NCI-H748 (cell line): ENCODE measurements at regions not wholly inside any gene's neighbourhood (a gene's known extent, or its start where the extent isn't known, plus 50 kb on each side); places are given as distances from the start of the nearest gene placed in this dataset.
A peak's percentile ranks its signal among the peaks of the same experiment; 100 is the strongest.

Experiments used
- DNase-seq: peaks from one replicate; lab custom pipeline; 2025; ENCODE audit not compliant: unreplicated experiment; lab: John Stamatoyannopoulos, UW

DNA sequence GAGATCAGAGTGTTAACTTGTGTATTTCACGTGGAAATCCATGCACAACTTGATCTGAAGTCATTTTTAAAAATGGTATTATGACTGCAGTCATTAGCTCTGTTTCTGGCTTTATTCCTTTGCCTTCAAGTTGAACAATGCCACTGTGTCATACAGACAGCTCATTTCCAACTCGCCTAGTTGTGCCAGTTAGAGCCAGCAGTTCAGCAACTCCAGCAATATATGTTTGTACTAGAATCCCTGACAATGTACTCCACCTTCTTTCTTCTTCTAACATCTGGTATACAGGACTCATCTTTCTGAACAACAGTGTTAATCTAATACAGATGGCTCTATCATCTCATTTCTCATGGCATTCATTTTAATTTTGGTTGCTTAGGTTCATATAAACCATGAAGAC, 418.3 kb upstream of the POU3F2 start:
- peak; percentile 71 for DNase-seq

DNA sequence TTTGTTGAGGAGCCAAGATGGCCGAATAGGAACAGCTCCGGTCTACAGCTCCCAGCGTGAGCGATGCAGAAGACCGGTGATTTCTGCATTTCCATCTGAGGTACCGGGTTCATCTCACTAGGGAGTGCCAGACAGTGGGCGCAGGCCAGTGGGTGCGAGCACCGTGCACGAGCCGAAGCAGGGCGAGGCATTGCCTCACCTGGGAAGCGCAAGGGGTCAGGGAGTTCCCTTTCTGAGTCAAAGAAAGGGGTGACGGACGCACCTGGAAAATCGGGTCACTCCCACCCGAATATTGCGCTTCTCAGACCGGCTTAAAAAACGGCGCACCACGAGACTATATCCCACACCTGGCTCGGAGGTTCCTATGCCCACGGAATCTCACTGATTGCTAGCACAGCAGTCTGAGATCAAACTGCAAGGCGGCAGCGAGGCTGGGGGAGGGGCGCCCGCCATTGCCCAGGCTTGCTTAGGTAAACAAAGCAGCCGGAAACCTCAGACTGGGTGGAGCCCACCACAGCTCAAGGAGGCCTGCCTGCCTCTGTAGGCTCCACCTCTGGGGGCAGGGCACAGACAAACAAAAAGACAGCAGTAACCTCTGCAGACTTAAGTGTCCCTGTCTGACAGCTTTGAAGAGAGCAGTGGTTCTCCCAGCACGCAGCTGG, 417.7 kb upstream of the POU3F2 start:
- peak; percentile 91 for DNase-seq

DNA sequence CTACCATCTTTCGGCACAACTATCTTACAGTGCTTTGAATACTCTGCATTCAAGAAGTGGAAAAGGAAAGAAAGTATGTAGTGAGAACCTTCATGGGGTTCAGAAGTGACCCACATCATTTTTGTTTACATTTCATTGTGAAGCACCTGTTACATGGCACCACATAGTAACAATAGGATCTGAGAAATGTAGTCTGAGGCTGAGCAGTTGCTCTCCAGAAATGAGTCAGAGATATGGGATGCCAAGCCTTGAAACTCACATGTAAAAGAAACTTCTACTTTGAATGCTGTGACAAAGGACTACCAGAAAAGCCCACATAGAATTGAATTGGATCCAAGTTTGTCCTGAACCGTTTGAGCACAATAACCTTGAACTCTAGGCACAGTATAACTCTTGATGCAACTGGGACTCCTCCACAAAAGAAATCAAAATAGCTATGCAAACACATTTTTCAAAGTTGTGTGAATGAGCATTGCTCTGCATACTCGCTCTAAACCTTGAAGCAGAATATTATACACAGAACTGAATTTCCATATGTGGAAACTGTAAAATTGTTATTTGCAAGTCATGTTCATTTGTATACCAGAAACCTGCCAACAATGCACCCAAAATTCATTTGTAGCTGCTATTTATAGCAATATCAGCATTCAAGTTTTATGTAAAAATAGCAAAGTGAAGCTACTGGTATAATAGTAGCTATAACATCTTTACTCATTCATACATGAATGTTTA, 400.9 kb upstream of the POU3F2 start:
- no peak for DNase-seq

DNA sequence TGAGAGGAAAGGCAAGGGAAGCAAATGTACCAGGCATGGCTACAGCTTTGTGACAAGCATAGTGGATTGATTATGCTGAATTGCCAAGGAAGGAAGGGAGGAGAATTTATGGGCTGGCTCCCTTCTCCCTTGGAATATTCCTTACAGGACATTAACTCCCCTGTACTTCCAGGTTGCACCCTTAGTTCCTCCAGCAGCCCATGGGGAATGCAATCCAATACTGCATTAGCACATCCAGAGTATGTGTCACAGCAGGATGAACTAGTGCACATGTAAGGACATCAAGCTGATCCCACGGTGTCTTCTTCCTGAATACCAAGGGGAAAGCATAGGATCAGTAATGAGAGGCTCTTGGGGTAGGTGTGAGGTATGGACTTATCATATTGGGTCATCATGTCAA, 390.7 kb upstream of the POU3F2 start:
- DNase-seq = no peak

DNA sequence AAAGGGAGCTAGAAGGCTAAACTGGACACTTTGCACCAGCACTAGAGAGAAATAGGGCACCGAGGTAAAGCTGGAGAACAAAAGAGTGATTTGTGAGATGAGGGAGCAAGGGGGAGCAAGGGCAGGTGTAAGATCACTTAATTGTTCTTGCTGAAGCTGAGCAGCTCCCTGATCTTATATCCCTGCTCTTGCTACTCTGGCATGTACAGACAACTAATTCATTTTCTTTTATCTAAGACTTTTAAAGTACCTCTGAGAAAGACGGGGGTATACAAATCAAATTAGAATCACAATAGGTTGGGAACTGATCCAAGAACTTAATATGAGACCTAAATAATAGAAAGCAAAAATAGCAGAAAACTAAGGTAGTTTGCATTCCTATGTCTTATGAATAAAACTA, 381.7 kb upstream of the POU3F2 start:
- peak; percentile 9 for DNase-seq

DNA sequence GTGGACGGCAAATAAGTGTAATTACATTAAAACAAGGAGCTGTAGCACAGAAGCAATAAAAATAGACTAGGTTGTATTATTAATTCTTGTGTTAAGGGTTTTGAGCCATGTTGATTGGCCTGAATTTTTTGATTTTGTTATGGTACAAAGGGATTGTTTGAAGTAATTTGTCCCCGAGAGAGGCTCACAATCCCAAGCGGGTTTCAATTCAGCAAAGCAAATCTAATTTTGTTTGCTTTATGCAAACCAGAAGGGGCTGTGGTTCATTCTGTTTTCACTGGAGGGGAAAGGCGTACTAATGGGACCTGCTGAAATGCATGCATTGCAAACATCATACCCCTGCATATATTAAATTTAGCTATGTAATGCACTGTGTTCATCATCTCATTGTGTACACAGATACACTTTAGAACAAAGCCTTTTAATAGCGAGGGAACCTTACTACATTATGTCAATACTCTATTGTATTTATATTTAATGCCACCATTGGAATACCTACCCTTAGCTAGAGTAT, 379.5 kb upstream of the POU3F2 start:
- peak; percentile 72 for DNase-seq

DNA sequence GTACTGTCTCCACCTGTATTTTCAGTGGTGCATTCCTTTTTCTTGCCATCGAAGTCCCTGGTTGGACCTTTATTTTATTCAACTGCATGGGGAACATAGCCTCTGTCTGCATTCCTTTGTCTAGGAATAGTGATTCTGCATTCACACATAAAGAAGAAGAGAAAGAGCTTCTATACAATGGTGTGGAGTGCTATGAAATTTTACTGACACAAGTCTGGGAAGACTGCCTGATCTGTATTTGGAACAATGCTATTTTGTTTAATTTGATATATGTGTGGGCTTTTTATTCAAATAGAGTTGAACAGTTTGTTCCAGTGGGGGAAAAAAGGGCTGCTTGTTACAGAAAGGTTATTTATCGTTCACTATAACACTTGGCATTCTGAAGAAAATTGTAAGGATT, 375.7 kb upstream of the POU3F2 start:
- DNase-seq = no peak

DNA sequence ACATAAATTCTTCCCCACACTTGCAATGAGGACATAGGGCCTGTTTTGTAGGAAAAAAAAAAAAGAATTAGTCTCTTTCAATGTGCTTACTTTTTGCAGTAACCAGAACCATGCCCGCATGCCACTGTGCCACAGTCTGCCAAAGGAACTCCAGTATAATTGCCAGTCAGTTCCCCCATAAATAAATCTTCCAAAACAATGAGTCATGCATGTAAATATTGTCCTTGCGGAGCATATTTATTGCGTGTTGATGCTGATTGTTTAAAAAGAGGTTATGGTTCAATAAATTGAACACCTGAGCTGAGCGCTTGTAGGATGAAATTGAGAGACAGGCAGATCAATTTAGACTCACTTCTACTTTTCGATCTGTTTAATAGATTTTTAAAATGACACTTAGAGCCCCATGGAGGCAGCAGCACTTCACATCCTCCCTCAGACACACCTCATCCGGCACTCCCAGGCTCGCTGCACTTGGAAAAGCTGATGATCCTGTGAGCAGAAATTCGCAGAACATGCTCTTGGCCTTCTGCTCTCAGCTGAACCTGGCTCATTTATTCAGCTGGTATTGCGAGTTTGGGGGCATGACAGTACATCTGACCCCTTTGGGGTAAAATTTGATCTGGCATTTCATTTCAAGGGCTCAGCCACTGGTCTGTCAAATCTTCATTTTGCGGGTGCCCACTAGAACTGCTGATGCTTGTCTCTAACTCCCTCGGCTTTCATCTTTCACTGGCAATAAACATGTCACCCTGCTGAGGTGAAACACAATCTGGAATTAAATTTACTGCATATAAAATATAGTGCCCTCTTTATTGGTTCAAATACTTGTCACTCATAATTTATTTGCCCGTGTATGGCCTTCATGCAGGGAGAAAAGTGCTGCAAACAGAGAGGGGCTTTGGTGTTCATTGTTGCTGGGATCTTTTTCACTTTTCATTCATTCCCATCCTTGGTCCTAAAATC, 371.1 kb upstream of the POU3F2 start:
- DNase-seq = peak; percentile 86

DNA sequence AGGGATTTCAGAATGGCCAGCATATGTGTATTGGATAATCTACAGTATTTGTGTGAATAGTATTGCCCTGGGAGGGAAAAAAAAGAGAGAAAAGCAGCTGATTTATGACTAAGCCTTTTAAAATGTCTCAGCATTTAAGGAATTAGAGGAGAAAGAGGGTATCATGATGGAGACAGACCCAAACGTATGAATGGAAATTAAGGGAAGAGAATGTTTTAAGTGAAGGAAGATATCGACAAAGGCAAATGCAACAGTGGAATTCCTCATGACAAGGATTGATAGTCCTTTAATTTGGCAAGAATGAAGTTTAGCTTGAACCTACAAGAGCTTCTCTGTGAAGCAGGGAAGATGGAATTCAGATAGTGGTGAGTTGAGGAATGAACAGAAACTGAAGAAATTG, 367.3 kb upstream of the POU3F2 start:
- DNase-seq = no peak

DNA sequence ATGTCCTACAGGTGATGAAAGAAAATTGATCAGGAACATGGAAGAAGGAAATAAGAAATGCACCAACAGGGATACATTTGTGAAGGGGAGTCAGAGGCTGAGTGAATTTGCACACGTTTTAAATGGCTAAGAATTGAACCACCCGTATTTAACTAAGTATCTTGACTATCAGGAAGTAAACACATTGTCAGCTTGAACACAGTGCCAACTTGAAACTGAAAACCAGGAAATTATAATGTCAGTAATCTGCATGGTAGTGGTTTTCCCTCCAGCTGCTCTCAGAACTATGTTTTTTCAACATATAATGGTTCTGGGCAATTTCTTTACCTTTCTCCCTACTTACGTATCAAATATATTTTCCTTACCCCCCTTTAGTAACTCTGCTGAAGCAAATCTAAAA, 366.5 kb upstream of the POU3F2 start:
- DNase-seq = no peak

DNA sequence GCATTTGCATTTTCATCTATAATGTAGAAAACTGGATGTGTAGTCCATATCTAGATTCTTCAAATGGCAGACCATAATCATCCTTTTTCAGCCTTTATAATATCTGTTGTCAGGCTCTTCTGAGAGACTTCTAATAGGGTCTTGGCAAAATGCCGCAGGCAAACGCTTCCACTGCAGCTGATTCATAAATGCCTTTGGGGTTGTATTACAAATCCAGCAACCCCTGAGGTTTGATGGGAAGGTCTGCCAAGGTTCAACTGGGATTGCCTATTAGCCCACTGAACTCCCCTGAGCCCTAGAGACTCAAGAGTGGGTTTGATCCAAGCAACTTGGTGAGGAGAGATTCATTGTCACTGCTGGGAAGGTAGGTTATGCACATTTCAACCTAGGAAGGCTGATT, 365.2 kb upstream of the POU3F2 start:
- no peak for DNase-seq

DNA sequence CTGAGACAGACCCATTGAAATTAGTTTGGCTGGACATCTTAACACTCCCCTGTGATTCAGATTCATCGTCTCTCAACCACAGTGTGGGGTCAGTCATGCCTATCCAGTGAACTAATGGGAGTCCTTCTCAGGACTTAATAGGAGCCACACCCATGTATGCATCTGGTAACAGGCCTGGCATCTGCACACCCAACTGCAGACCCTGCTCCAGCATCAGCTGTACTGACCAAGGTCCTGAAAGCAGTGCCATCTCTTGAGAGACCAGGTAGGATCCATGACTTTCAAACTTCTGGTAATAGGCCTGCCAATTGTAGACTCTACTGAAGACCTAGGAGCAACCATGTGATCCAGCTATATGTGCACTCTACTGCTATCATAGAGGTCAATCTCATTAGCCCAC, 363.6 kb upstream of the POU3F2 start:
- DNase-seq = no peak

DNA sequence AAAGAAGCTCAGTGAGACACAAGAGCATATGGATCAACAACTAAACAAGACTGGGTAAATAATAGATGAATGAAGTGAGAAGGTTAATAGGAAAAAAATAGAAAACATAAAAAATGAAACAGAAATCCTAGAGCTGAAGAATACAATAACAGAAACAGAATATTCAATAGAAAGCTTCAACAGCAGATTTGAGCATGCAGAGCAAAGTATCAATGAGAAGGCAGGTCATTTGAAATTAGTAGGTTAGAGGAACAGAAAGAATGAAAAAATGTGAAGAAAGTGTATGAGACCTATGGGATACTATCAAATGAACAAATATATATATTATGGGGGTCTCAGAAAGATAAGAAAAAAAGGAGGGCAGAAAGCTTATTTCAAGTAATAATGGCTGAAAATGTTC, 362.9 kb upstream of the POU3F2 start:
- no peak for DNase-seq

DNA sequence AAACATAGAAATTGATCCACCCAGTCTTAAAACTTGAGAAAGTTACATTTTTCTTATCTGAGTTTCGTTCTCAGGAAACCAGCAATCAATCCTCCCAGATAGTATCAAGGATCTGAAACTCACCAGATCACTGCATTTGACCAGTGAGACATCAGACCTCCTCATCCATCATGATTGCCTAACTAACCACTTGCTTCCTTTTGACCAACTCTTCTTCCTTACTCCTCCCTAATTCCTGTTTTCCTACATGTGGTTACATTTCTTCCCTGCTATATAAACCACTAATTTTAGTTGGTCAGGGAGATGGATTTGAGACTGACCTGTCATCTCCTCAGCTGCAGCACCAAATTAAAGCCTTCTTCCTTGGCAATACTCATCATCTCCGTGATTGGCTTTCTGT, 357.1 kb upstream of the POU3F2 start:
- DNase-seq = no peak

DNA sequence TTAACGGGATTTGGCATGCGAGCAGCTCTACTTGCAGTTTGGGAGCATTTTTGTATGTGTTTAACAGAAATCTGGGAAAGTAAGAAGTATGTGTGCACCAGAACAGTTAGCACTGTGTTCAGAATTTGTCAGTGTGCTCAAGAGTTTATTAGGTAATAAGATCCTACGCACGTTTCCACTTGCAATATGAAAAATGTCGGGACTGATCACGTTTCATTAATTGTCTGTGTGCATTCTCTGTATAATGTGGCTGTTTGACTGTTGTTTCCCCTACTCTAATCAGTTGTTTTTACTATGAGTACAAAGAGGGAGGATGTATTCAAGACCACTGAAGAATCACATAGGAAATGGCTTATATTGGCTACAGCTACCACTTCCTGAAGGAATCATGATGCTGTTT, 349.7 kb upstream of the POU3F2 start:
- DNase-seq = peak; percentile 38

DNA sequence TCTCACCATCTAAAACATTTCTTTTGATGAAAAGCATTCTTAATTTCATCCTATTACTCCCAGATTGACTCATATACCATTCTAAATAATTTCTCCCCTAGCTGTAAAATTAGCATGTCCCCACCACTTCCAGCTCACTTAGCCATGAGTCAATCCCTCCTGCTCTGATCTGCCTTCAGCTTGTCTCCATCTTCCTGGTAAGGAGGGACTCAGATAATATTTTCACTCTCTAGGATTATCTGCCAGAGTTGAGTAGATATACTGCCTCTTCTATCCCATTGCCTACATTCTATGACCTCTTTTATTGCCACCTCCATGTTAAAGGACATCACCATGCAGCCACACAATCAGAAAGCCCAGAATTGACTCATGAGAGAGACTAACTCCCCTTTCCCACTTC, 348.8 kb upstream of the POU3F2 start:
- no peak for DNase-seq

DNA sequence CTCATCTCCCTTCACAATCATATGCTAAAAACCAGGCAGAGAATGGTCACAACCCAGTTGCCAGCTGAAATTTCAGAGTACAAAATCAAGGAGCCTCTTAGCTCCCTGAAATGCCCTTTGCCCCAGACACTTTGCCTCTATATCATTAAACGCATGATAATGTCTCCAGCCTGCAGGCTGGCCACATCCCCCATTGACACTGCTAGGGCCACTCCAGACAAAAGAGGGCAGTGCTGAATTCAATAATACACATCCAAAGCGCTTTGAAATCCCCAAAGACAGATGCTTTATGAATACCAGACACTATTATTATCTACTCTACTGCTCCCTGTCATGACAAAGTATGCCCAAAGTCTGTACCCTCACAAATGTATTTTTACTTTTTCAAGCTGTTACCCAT, 348.3 kb upstream of the POU3F2 start:
- peak; percentile 10 for DNase-seq

DNA sequence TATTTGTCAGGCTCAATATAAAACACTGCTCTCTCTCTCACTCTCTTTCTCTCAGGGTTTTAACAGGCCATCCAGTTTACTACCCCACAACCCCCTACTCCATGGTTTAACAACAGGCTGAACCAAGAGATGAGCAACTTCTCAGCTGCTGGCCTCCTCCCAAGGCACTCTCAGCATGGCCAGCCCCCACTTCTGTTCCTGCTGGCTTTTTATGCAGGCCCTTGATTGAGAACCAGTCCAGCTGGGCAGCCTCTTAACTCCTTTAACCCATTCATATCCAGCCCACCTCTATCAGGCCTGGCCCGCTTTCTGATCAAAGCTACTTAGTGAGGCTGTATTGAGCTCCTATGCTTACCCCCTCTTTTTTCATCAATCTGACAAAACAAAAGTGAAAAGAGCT, 346.8 kb upstream of the POU3F2 start:
- DNase-seq = no peak

DNA sequence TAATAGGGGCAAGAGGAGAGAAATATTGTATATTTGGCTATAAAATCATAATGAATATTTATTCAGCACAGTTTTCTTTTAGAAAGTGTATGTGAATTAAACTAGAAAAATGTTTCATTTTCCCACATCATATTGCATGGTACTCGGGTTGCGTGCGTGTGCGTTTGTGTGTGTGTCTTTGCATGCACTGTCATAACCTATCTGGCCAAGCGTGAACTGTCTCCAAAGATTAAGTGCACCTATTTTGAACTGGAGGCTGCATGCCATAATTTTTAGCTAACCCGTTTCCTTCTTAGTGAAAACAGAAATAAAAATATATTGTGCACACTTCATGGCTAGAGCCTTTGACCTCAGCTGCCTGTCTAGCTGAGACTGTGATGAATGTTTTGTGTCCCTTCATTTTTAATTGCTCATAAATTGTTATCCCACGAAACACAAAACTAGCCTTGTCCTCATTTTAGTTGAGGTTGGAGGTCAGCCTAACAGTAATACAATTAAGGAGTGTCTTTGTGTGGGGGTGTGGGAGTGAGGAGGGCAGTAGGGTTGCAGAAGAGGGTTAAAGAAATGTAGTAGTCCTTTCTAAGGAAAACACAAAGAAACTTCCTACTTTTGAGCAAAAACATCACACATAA, 336.1 kb upstream of the POU3F2 start:
- DNase-seq = no peak

DNA sequence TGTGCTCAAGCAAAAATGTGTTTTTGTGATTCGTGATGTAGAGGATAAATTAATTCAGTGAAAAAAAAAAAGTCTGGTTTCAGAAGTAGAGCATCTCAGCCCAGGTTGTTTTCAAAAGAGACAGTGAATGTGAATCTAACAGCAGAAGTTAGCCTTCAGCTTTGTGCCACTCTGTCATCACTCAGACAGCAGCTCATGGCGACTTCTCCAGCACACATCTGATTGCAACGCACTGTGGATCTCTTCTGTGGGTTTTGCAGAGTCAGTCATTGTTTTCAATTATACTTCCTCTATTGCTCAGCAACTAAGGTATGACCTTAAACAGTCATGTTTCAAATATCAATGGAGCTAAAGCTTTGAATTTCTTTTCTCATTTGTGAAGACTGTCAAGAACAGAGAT, 335.5 kb upstream of the POU3F2 start:
- peak; percentile 8 for DNase-seq

DNA sequence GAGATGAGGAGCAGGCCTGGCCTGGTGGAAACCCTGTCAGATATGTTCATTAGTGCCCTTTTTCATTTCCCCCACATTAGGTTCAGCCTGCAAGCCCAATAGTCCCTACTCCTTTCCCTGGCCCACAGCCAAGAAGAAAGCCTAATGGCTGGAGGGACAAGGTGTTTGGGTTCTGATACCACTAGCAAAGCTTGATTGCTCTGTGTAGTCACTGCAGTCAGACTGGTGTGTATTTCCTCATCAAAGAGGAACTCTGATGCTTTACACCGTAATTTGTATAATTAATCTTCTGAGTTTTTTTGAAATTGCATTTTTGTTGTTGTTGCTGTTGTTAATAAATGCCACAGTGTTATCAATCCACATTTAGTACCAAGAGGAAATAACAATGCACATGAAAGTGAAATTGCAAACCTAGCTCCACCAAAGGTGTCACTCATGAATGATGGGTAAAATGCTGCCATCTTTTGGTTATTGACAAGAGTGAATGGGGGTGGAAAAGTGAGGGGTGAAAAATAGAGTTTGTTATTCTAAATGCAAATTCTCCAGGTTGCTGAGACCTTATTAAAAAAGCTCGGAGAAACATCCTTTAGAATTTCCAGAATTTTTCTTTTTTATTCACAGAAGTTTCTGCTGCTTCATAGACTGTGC, 320.2 kb upstream of the POU3F2 start:
- DNase-seq = peak; percentile 46
